ENCODE measurements at regions not wholly inside any gene's neighbourhood (a gene's known extent, or its start where the extent isn't known, plus 50 kb on each side); places are given as distances from the start of the nearest gene placed in this dataset.

DNA sequence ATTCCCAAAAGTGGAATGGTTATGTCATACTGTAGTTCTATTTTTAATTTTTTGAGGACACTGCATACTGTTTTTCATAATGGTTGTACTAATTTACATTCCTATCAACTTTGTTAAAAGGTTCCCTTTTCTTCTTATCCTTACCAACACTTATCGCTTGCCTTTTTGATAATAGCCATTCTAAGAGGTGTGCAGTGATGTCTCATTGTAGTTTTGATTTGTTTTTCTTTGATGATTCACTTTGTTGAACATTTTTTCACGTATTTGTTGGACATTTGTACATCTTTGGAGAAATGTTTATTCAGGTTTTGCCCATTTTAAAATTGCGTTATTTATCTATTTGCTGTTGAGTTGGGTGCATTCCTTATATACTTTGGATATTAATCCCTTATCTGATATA is 188.8 kb upstream of the SPRY2 start:
- TF ChIP-seq CTCF (IDR thresholded peaks at IDR 0.05) (no peak), POLR2A (IDR thresholded peaks at IDR 0.05) (no peak)
